Aorta (tissue), 5 donors: ENCODE measurements at regions not wholly inside any gene's neighbourhood (a gene's known extent, or its start where the extent isn't known, plus 50 kb on each side); places are given as distances from the start of the nearest gene placed in this dataset.
"Not testable (repeated sequence)": the region's sequence is repeated elsewhere in the genome, so short reads cannot be mapped to it uniquely, and the experiment has no call there.

Experiments
- ATAC-seq: fragments of 200-7000 bp; cut with Tn5 transposase; one replicate; pipeline ENCODE4 v1.9.1; 2022; ENCODE audit warnings: moderate library complexity; ENCODE audit not compliant: low FRiP score
- DNase-seq, 2 donors: peaks; one replicate each; pipeline ENCODE4 v3.0.0-alpha.2; 2020
- H3K27ac ChIP-seq, 2 donors: one replicate each; pipeline ENCODE4 v1.5.1; 2013; ENCODE audit warnings: low read length in 2 of 2, mild to moderate bottlenecking in 2 of 2, moderate library complexity in 2 of 2, control low read depth in 1 of 2, inconsistent platforms in 1 of 2, low read depth in 1 of 2
- H3K27me3 ChIP-seq, 2 donors: one replicate each; pipeline ENCODE4 v1.6.1; 2013; ENCODE audit warnings: control low read depth in 1 of 2, low read length in 1 of 2, mild to moderate bottlenecking in 1 of 2, moderate library complexity in 1 of 2; ENCODE audit not compliant: insufficient read depth in 2 of 2, control insufficient read depth in 1 of 2
- H3K36me3 ChIP-seq, 2 donors: one replicate each; pipeline ENCODE4 v1.6.1; 2013; ENCODE audit warnings: control low read depth in 1 of 2, low read length in 1 of 2, mild to moderate bottlenecking in 1 of 2; ENCODE audit not compliant: insufficient read depth in 2 of 2, control insufficient read depth in 1 of 2
- H3K4me1 ChIP-seq, 2 donors: one replicate each; pipeline ENCODE4 v1.6.1; 2013; ENCODE audit warnings: low read length in 2 of 2, control low read depth in 1 of 2, mild to moderate bottlenecking in 1 of 2, moderate library complexity in 1 of 2; ENCODE audit not compliant: insufficient read depth in 2 of 2, control insufficient read depth in 1 of 2
- H3K4me3 ChIP-seq, 2 donors: one replicate each; pipeline ENCODE4 v1.5.1; 2013; ENCODE audit warnings: low read length in 2 of 2, control low read depth in 1 of 2, mild to moderate bottlenecking in 1 of 2
- H3K9me3 ChIP-seq: one replicate; pipeline ENCODE4 v1.6.1; 2013; ENCODE audit warnings: mild to moderate bottlenecking, low read length; ENCODE audit not compliant: control insufficient read depth
- WGBS, 2 donors: extraction: QIAGEN DNeasy Blood & Tissue Kit; methylation state at CpG; one replicate each; pipeline ENCODE4 v1.1.7; 2013; 5-methylcytosine and 5-hydroxymethylcytosine counted together
- intact Hi-C, 2 donors: fragments of 100-400 bp; cut with DNase I; formaldehyde crosslinking; loops; one replicate each; pipeline versions ENCODE4 v1.14.2 to v1.15.0; 2022
- donor health status: healthy with polysubstance abuse.
- donor health status: Bipolar disorder and iron deficiency.
- donor health status: DM: no; HTN: no; CAD: no.
- donor health status: DM: no; HTN: no; CAD: no.
- donor health status: DM: yes; HTN: yes; CAD: no.

GRCh38 chr14:97068293-97068692 is 271.1 kb downstream of the VRK1 start:
- H3K36me3 ChIP-seq, DNase-seq, ATAC-seq, H3K9me3 ChIP-seq, H3K4me1 ChIP-seq, intact Hi-C loops, H3K4me3 ChIP-seq, H3K27ac ChIP-seq, H3K27me3 ChIP-seq: not testable (repeated sequence)
- 86 to 96% methylated on average over 1 of the region's 1 CpG for whole genome bisulfite sequencing, 2 donors

- no peaks in the 10 kb centered on the region for H3K36me3 ChIP-seq
- ATAC-seq, result no peak
- no peak overlapping the region for H3K27ac ChIP-seq
Observed at GRCh38 chr14:97070259-97070658, 273.1 kb downstream of the VRK1 start.

GRCh38 chr14:97071177-97071576 is 274.0 kb downstream of the VRK1 start:
- H3K36me3 ChIP-seq, result no peaks in the 10 kb centered on the region
- intact Hi-C loops, result no loop called here
- no peaks in the 10 kb centered on the region for H3K9me3 ChIP-seq
- H3K4me1 ChIP-seq, result no peaks in the 10 kb centered on the region
- no peaks in the 10 kb centered on the region for H3K27me3 ChIP-seq
- no peak overlapping the region for H3K4me3 ChIP-seq
- ATAC-seq, result no peak
- no peak overlapping the region for H3K27ac ChIP-seq
- WGBS, 2 donors, result 61 to 62% methylated on average over 8 of the region's 8 CpGs
- DNase-seq, result no peak

More at GRCh38 chr14:97070259-97070658, 273.1 kb downstream of the VRK1 start:
- DNase-seq, result no peak
- Histone ChIP-seq H3K9me3 (no peaks in the 10 kb centered on the region), H3K4me3 (no peak overlapping the region), H3K4me1 (no peaks in the 10 kb centered on the region), H3K27me3 (no peaks in the 10 kb centered on the region)
- 71 to 81% methylated on average over 6 of the region's 6 CpGs for WGBS, 2 donors
- intact Hi-C loops, result no loop called here

- intact Hi-C loops, result no loop called here
- H3K4me3 ChIP-seq, result no peak overlapping the region
- ATAC-seq (no peak), DNase-seq (no peak)
- no peak overlapping the region for H3K27ac ChIP-seq
- no peaks in the 10 kb centered on the region for H3K4me1 ChIP-seq
- H3K36me3 ChIP-seq, result no peaks in the 10 kb centered on the region
- 80 to 88% methylated on average over 5 of the region's 5 CpGs for WGBS, 2 donors
- H3K27me3 ChIP-seq, result no peaks in the 10 kb centered on the region
- no peaks in the 10 kb centered on the region for H3K9me3 ChIP-seq
Observed at GRCh38 chr14:97073622-97074021, 276.4 kb downstream of the VRK1 start.

GRCh38 chr14:97074456-97074855 is 277.3 kb downstream of the VRK1 start:
- 43 to 46% methylated on average over 6 of the region's 6 CpGs for whole genome bisulfite sequencing, 2 donors
- Histone ChIP-seq H3K4me3 (no peak overlapping the region), H3K4me1 (no peaks in the 10 kb centered on the region), H3K9me3 (no peaks in the 10 kb centered on the region), H3K36me3 (no peaks in the 10 kb centered on the region), H3K27ac (no peak overlapping the region), H3K27me3 (no peaks in the 10 kb centered on the region)
- intact Hi-C loops, result no loop called here
- DNase-seq, result no peak
- no peak for ATAC-seq

GRCh38 chr14:97074856-97075255 is 277.7 kb downstream of the VRK1 start:
- intact Hi-C loops, result no loop called here
- no peak overlapping the region for H3K27ac ChIP-seq
- DNase-seq (no peak), ATAC-seq (no peak)
- WGBS, 2 donors, result 2 to 5% methylated on average over 6 of the region's 6 CpGs
- H3K36me3 ChIP-seq, result no peaks in the 10 kb centered on the region
- H3K4me3 ChIP-seq, result no peak overlapping the region
- no peaks in the 10 kb centered on the region for H3K27me3 ChIP-seq
- no peaks in the 10 kb centered on the region for H3K9me3 ChIP-seq
- H3K4me1 ChIP-seq, result no peaks in the 10 kb centered on the region

- H3K4me1 ChIP-seq, result no peaks in the 10 kb centered on the region
- H3K4me3 ChIP-seq, result no peak overlapping the region
- H3K36me3 ChIP-seq, result no peaks in the 10 kb centered on the region
- H3K27me3 ChIP-seq, result no peaks in the 10 kb centered on the region
- H3K9me3 ChIP-seq, result no peaks in the 10 kb centered on the region
- peak; percentile 41 for ATAC-seq
- H3K27ac ChIP-seq, result no peak overlapping the region
- 4 to 7% methylated on average over 8 of the region's 8 CpGs for WGBS, 2 donors
- DNase-seq, result peak in 1 of 2 donors; percentile 88
- intact Hi-C loops, result no loop called here
Observed at GRCh38 chr14:97077253-97077653, 280.1 kb downstream of the VRK1 start.

GRCh38 chr14:97077687-97078086 is 280.5 kb downstream of the VRK1 start:
- ATAC-seq, result no peak
- H3K4me1 ChIP-seq, result no peaks in the 10 kb centered on the region

GRCh38 chr14:97080991-97081390 is 283.8 kb downstream of the VRK1 start:
- Histone ChIP-seq H3K9me3 (peaks cover 2% of the 10 kb centered on the region), H3K27me3 (no peaks in the 10 kb centered on the region), H3K4me3 (no peak overlapping the region), H3K36me3 (no peaks in the 10 kb centered on the region), H3K4me1 (no peaks in the 10 kb centered on the region), H3K27ac (no peak overlapping the region)
- intact Hi-C loops, result no loop called here
- no peak for ATAC-seq
- 72 to 75% methylated on average over 2 of the region's 2 CpGs for WGBS, 2 donors
- no peak for DNase-seq

More at GRCh38 chr14:97077687-97078086, 280.5 kb downstream of the VRK1 start:
- no peaks in the 10 kb centered on the region for H3K9me3 ChIP-seq
- H3K36me3 ChIP-seq, result no peaks in the 10 kb centered on the region
- H3K27me3 ChIP-seq, result no peaks in the 10 kb centered on the region
- H3K27ac ChIP-seq, result no peak overlapping the region
- H3K4me3 ChIP-seq, result no peak overlapping the region
- 74 to 77% methylated on average over 4 of the region's 4 CpGs for WGBS, 2 donors
- intact Hi-C loops, result no loop called here
- no peak for DNase-seq
